Fibroblast of skin of back (primary cell): ENCODE measurements at regions not wholly inside any gene's neighbourhood (a gene's known extent, or its start where the extent isn't known, plus 50 kb on each side); places are given as distances from the start of the nearest gene placed in this dataset.

Experiments used
- DNase-seq: peaks from one replicate; pipeline ENCODE4 v3.0.0-alpha.2; 2013

GRCh38 chr18:40524881-40525280 lies 1430.2 kb upstream of the PIK3C3 start:
- no peak for DNase-seq

- DNase-seq = no peak
Measured at GRCh38 chr18:40523287-40523686, 1431.7 kb upstream of the PIK3C3 start.

GRCh38 chr18:40501026-40501425 lies 1454.0 kb upstream of the PIK3C3 start:
- DNase-seq = no peak

- no peak for DNase-seq
Measured at GRCh38 chr18:40494603-40495002, 1460.4 kb upstream of the PIK3C3 start.

GRCh38 chr18:40493316-40493715 lies 1461.7 kb upstream of the PIK3C3 start:
- DNase-seq = no peak

GRCh38 chr18:40489301-40489700 lies 1465.7 kb upstream of the PIK3C3 start:
- DNase-seq = no peak

- peak; percentile 83 for DNase-seq
Measured at GRCh38 chr18:40485318-40485717, 1469.7 kb upstream of the PIK3C3 start.

- DNase-seq = no peak
Measured at GRCh38 chr18:40473221-40474029, 1481.6 kb upstream of the PIK3C3 start.

- DNase-seq = no peak
Measured at GRCh38 chr18:40470723-40471122, 1484.3 kb upstream of the PIK3C3 start.

- DNase-seq = no peak
Measured at GRCh38 chr18:40469851-40470250, 1485.2 kb upstream of the PIK3C3 start.

- DNase-seq = no peak
Measured at GRCh38 chr18:40469316-40469715, 1485.7 kb upstream of the PIK3C3 start.

GRCh38 chr18:40464032-40464431 lies 1491.0 kb upstream of the PIK3C3 start:
- DNase-seq = no peak

- DNase-seq = no peak
Measured at GRCh38 chr18:40453903-40454302, 1501.1 kb upstream of the PIK3C3 start.

GRCh38 chr18:40452599-40452998 lies 1502.4 kb upstream of the PIK3C3 start:
- DNase-seq = no peak

- no peak for DNase-seq
Measured at GRCh38 chr18:40450751-40451150, 1504.3 kb upstream of the PIK3C3 start.

- no peak for DNase-seq
Measured at GRCh38 chr18:40447820-40448219, 1507.2 kb upstream of the PIK3C3 start.

- no peak for DNase-seq
Measured at GRCh38 chr18:40440088-40440487, 1514.9 kb upstream of the PIK3C3 start.

- DNase-seq = no peak
Measured at GRCh38 chr18:40437517-40437916, 1517.5 kb upstream of the PIK3C3 start.

GRCh38 chr18:40431071-40431985 lies 1523.7 kb upstream of the PIK3C3 start:
- DNase-seq = no peak

GRCh38 chr18:40423291-40423690 lies 1531.7 kb upstream of the PIK3C3 start:
- no peak for DNase-seq

GRCh38 chr18:40420675-40421074 lies 1534.4 kb upstream of the PIK3C3 start:
- DNase-seq = no peak

- no peak for DNase-seq
Measured at GRCh38 chr18:40417501-40417900, 1537.5 kb upstream of the PIK3C3 start.

GRCh38 chr18:40415821-40416220 lies 1539.2 kb upstream of the PIK3C3 start:
- DNase-seq = no peak
